K562 (cell line): ENCODE measurements at regions not wholly inside any gene's neighbourhood (a gene's known extent, or its start where the extent isn't known, plus 50 kb on each side); places are given as distances from the start of the nearest gene placed in this dataset.
"Not testable (repeated sequence)": the region's sequence is repeated elsewhere in the genome, so short reads cannot be mapped to it uniquely, and the experiment has no call there.

ENCODE experiments used
- AFF1 ChIP-seq, 2 experiments: fragments of 450-650 bp; IDR thresholded peaks; 2 replicates each; pipeline ENCODE4 v1.6.1; 2018; ENCODE audit warnings: mild to moderate bottlenecking in 2 of 2, low read depth in 1 of 2; ENCODE audit not compliant: partially characterized antibody in 2 of 2
- E4F1 ChIP-seq: fragments of 250-450 bp; sonication (Bioruptor Pico); IDR thresholded peaks from 2 replicates; pipeline ENCODE4 v1.5.0; 2021; ENCODE audit warnings: mild to moderate bottlenecking, borderline replicate concordance
- ETS1 ChIP-seq: conservative IDR thresholded peaks from 2 replicates; pipeline ENCODE4 v1.6.1; 2011; ENCODE audit warnings: low read depth, mild to moderate bottlenecking, low read length; ENCODE audit not compliant: control insufficient read depth
- HNRNPUL1 ChIP-seq: fragments of 200-400 bp; formaldehyde crosslinking; IDR thresholded peaks from 2 replicates; pipeline ENCODE4 v1.6.1; 2017; ENCODE audit warnings: low read length
- NR2C2 ChIP-seq, 2 experiments: fragments of 200-800 bp in 1 of 2; sonication (Bioruptor generic) in 1 of 2; sonication (generic) in 1 of 2; formaldehyde crosslinking in 1 of 2; IDR thresholded peaks; 2 replicates each; pipeline versions ENCODE4 v1.6.1 to v1.8.0; 2016 to 2022; ENCODE audit warnings: mild to moderate bottlenecking in 1 of 2, missing compliant biosample characterization in 1 of 2, missing genetic modification characterization in 1 of 2, missing genetic modification reagents in 1 of 2
- PHB2 ChIP-seq: fragments of 450-650 bp; IDR thresholded peaks from 2 replicates; pipeline ENCODE4 v1.6.1; 2017; ENCODE audit warnings: low read depth
- POLR2AphosphoS5 ChIP-seq: IDR thresholded peaks from 2 replicates; pipeline ENCODE4 v1.6.1; 2011; ENCODE audit warnings: mild to moderate bottlenecking, low read depth, low read length, moderate library complexity; ENCODE audit not compliant: control insufficient read depth, insufficient read depth
- RAD21 ChIP-seq, 2 experiments: fragments of 250-450 bp in 1 of 2; fragments of 450-650 bp in 1 of 2; sonication (Bioruptor Pico) in 1 of 2; formaldehyde crosslinking in 1 of 2; IDR thresholded peaks in 1 of 2; conservative IDR thresholded peaks in 1 of 2; 2 replicates each; pipeline versions ENCODE4 v1.4.0 to v1.8.0; 2020 to 2022; ENCODE audit warnings: mild to moderate bottlenecking in 2 of 2, moderate library complexity in 1 of 2
- SAFB ChIP-seq: fragments of 200-400 bp; formaldehyde crosslinking; IDR thresholded peaks from 2 replicates; pipeline ENCODE4 v1.6.1; 2017; ENCODE audit warnings: low read depth, low read length, borderline replicate concordance
- SMC3 ChIP-seq: conservative IDR thresholded peaks from 2 replicates; pipeline ENCODE4 v1.6.1; 2011; ENCODE audit warnings: low read depth, low read length, improper control_type of control experiment; ENCODE audit not compliant: insufficient read depth
- STAT6 ChIP-seq: sonication (generic); formaldehyde crosslinking; IDR thresholded peaks from 2 replicates; pipeline ENCODE4 v1.8.1; 2023; ENCODE audit warnings: mild to moderate bottlenecking, missing genetic modification reagents
- TARDBP ChIP-seq: fragments of 450-650 bp; IDR thresholded peaks from 2 replicates; pipeline ENCODE4 v1.6.1; 2016
- TSC22D4 ChIP-seq: fragments of 450-650 bp; IDR thresholded peaks from 2 replicates; pipeline ENCODE4 v1.6.1; 2016; ENCODE audit warnings: missing genetic modification characterization, missing biosample characterization, control low read depth
- ZBTB40 ChIP-seq, 2 experiments: fragments of 450-650 bp in 1 of 2; sonication (generic) in 1 of 2; formaldehyde crosslinking in 1 of 2; IDR thresholded peaks; 2 replicates each; pipeline versions ENCODE4 v1.7.1 to v1.9.0; 2016 to 2022; ENCODE audit warnings: inconsistent platforms in 1 of 2, mild to moderate bottlenecking in 1 of 2, missing genetic modification reagents in 1 of 2

- TF ChIP-seq HNRNPUL1; ZBTB40 (IDR thresholded peaks at IDR 0.05); ZBTB40 (CRISPR knock-in tag; IDR thresholded peaks at IDR 0.05); STAT6 (CRISPR knock-in tag); NR2C2 (CRISPR knock-in tag; IDR thresholded peaks at IDR 0.05); NR2C2 (tag; IDR thresholded peaks at IDR 0.05); POLR2AphosphoS5; AFF1 (IDR thresholded peaks at IDR 0.05; ENCODE audit: low read depth in 1 of 2, partially characterized antibody in 2 of 2); SAFB; ETS1; SMC3; E4F1 (CRISPR knock-in tag); TSC22D4 (tag); TARDBP; PHB2; RAD21 (CRISPR knock-in tag; conservative IDR thresholded peaks at IDR 0.05 in 1 of 2, IDR thresholded peaks at IDR 0.05 in 1 of 2): not testable (repeated sequence)
Observed at GRCh38 chr7:150107283-150107682, 215.9 kb upstream of the LRRC61 start.
